HEK293T (cell line): ENCODE measurements at regions not wholly inside any gene's neighbourhood (a gene's known extent, or its start where the extent isn't known, plus 50 kb on each side); places are given as distances from the start of the nearest gene placed in this dataset.

Experiments used
- ELF4 ChIP-seq: fragments of 450-650 bp; IDR thresholded peaks from 2 replicates; pipeline ENCODE4 v1.6.1; 2017; ENCODE audit warnings: antibody characterized with exemption
- FOXM1 ChIP-seq: fragments of 450-650 bp; IDR thresholded peaks from 2 replicates; pipeline ENCODE4 v1.6.1; 2017; ENCODE audit warnings: mild to moderate bottlenecking, borderline replicate concordance
- SP1 ChIP-seq: fragments of 450-650 bp; IDR thresholded peaks from 2 replicates; pipeline ENCODE4 v1.6.1; 2017
- SUZ12 ChIP-seq: fragments of 450-650 bp; IDR thresholded peaks from 2 replicates; pipeline ENCODE4 v1.6.1; 2016; ENCODE audit warnings: mild to moderate bottlenecking
- TARDBP ChIP-seq: fragments of 450-650 bp; IDR thresholded peaks from 2 replicates; pipeline ENCODE4 v1.6.1; 2016
- ZNF384 ChIP-seq: fragments of 450-650 bp; IDR thresholded peaks from 2 replicates; pipeline ENCODE4 v1.6.1; 2016

- no peak for TF ChIP-seq ZNF384
- TF ChIP-seq ELF4, result no peak
- no peak for TF ChIP-seq FOXM1
- no peak for TF ChIP-seq SP1
- no peak for TF ChIP-seq SUZ12
- TF ChIP-seq TARDBP, result no peak
Measured at GRCh38 chr6:140653972-140654371, 1279.5 kb upstream of the CITED2 start.
